ENCODE measurements at regions not wholly inside any gene's neighbourhood (a gene's known extent, or its start where the extent isn't known, plus 50 kb on each side); places are given as distances from the start of the nearest gene placed in this dataset.

GRCh38 chr12:24069532-24070395, 120.3 kb upstream of the SOX5 start:
- Histone ChIP-seq H2AFZ (ENCODE audit: low read length) (no peak overlapping the region), H3K27ac (ENCODE audit: low read depth, low read length, poor library complexity, severe bottlenecking) (no peak overlapping the region), H3F3A (ENCODE audit: insufficient read depth, low read length) (no peaks in the 10 kb centered on the region), H3K4me3 (ENCODE audit: low read depth, low read length, poor library complexity, severe bottlenecking) (no peak overlapping the region), H4K20me1 (ENCODE audit: insufficient read depth, low read length) (no peaks in the 10 kb centered on the region), H3K9me3 (ENCODE audit: low read length) (no peaks in the 10 kb centered on the region), H3K27me3 (ENCODE audit: insufficient read depth, low read length) (no peaks in the 10 kb centered on the region), H3K9ac (ENCODE audit: low read length) (no peak overlapping the region), H3K79me2 (ENCODE audit: insufficient read depth, low read length) (no peaks in the 10 kb centered on the region), H3K9me2 (ENCODE audit: low read depth, low read length) (no peaks in the 10 kb centered on the region), H3K4me2 (ENCODE audit: low read length) (no peak overlapping the region), H3K4me1 (ENCODE audit: insufficient read depth, low read length, severe bottlenecking) (no peaks in the 10 kb centered on the region), H3K36me3 (ENCODE audit: insufficient read depth, low read length) (no peaks in the 10 kb centered on the region)
- no peak for TF ChIP-seq EZH2 (IDR thresholded peaks at IDR 0.05; ENCODE audit: borderline replicate concordance, low read length)
- no peak for TF ChIP-seq CTCF (IDR thresholded peaks at IDR 0.05; ENCODE audit: low read length)

- H3K4me2 ChIP-seq (ENCODE audit: low read length), result no peak overlapping the region
- no peaks in the 10 kb centered on the region for H3K4me1 ChIP-seq (ENCODE audit: insufficient read depth, low read length, severe bottlenecking)
- H3K9ac ChIP-seq (ENCODE audit: low read length), result no peak overlapping the region
- no peaks in the 10 kb centered on the region for H3K9me2 ChIP-seq (ENCODE audit: low read depth, low read length)
- no peaks in the 10 kb centered on the region for H3K79me2 ChIP-seq (ENCODE audit: insufficient read depth, low read length)
- no peak overlapping the region for H3K27ac ChIP-seq (ENCODE audit: low read depth, low read length, poor library complexity, severe bottlenecking)
- no peaks in the 10 kb centered on the region for H3F3A ChIP-seq (ENCODE audit: insufficient read depth, low read length)
- no peak for TF ChIP-seq EZH2 (IDR thresholded peaks at IDR 0.05; ENCODE audit: borderline replicate concordance, low read length)
- no peak for TF ChIP-seq CTCF (IDR thresholded peaks at IDR 0.05; ENCODE audit: low read length)
- no peak overlapping the region for H2AFZ ChIP-seq (ENCODE audit: low read length)
- H3K9me3 ChIP-seq (ENCODE audit: low read length), result no peaks in the 10 kb centered on the region
- no peaks in the 10 kb centered on the region for H4K20me1 ChIP-seq (ENCODE audit: insufficient read depth, low read length)
- H3K36me3 ChIP-seq (ENCODE audit: insufficient read depth, low read length), result no peaks in the 10 kb centered on the region
- no peak overlapping the region for H3K4me3 ChIP-seq (ENCODE audit: low read depth, low read length, poor library complexity, severe bottlenecking)
- no peaks in the 10 kb centered on the region for H3K27me3 ChIP-seq (ENCODE audit: insufficient read depth, low read length)
Measured at GRCh38 chr12:24066865-24067264, 117.4 kb upstream of the SOX5 start.

- no peaks in the 10 kb centered on the region for H3K27me3 ChIP-seq (ENCODE audit: insufficient read depth, low read length)
- no peaks in the 10 kb centered on the region for H4K20me1 ChIP-seq (ENCODE audit: insufficient read depth, low read length)
- H3K36me3 ChIP-seq (ENCODE audit: insufficient read depth, low read length), result no peaks in the 10 kb centered on the region
- H3K4me3 ChIP-seq (ENCODE audit: low read depth, low read length, poor library complexity, severe bottlenecking), result no peak overlapping the region
- H3F3A ChIP-seq (ENCODE audit: insufficient read depth, low read length), result no peaks in the 10 kb centered on the region
- TF ChIP-seq EZH2 (IDR thresholded peaks at IDR 0.05; ENCODE audit: borderline replicate concordance, low read length) (no peak), CTCF (IDR thresholded peaks at IDR 0.05; ENCODE audit: low read length) (no peak)
- H3K9me3 ChIP-seq (ENCODE audit: low read length), result no peaks in the 10 kb centered on the region
- no peak overlapping the region for H3K4me2 ChIP-seq (ENCODE audit: low read length)
- no peaks in the 10 kb centered on the region for H3K4me1 ChIP-seq (ENCODE audit: insufficient read depth, low read length, severe bottlenecking)
- H2AFZ ChIP-seq (ENCODE audit: low read length), result no peak overlapping the region
- H3K9me2 ChIP-seq (ENCODE audit: low read depth, low read length), result no peaks in the 10 kb centered on the region
- H3K27ac ChIP-seq (ENCODE audit: low read depth, low read length, poor library complexity, severe bottlenecking), result no peak overlapping the region
- no peak overlapping the region for H3K9ac ChIP-seq (ENCODE audit: low read length)
- H3K79me2 ChIP-seq (ENCODE audit: insufficient read depth, low read length), result no peaks in the 10 kb centered on the region
Measured at GRCh38 chr12:24066097-24066496, 116.6 kb upstream of the SOX5 start.
